GM21723 (cell line): ENCODE measurements at regions not wholly inside any gene's neighbourhood (a gene's known extent, or its start where the extent isn't known, plus 50 kb on each side); places are given as distances from the start of the nearest gene placed in this dataset.

ENCODE experiments used
- ATAC-seq: cut with Tn5 transposase; IDR thresholded peaks from one replicate; pipeline ENCODE4 v1.9.1; 2021; ENCODE audit warnings: mild to moderate bottlenecking, moderate library complexity; ENCODE audit not compliant: unreplicated experiment

GRCh38 chr1:193614817-193615216 lies 428.4 kb upstream of the B3GALT2 start:
- no peak for ATAC-seq

GRCh38 chr1:193614275-193614674 lies 427.9 kb upstream of the B3GALT2 start:
- ATAC-seq = no peak

GRCh38 chr1:193613041-193613440 lies 426.6 kb upstream of the B3GALT2 start:
- ATAC-seq = no peak

- ATAC-seq = no peak
Measured at GRCh38 chr1:193609592-193609991, 423.2 kb upstream of the B3GALT2 start.

GRCh38 chr1:193607787-193608186 lies 421.4 kb upstream of the B3GALT2 start:
- no peak for ATAC-seq

GRCh38 chr1:193606035-193606434 lies 419.6 kb upstream of the B3GALT2 start:
- no peak for ATAC-seq

GRCh38 chr1:193602705-193603104 lies 416.3 kb upstream of the B3GALT2 start:
- ATAC-seq = no peak

- no peak for ATAC-seq
Measured at GRCh38 chr1:193593147-193593885, 406.9 kb upstream of the B3GALT2 start.

- no peak for ATAC-seq
Measured at GRCh38 chr1:193592317-193592716, 405.9 kb upstream of the B3GALT2 start.

- ATAC-seq = no peak
Measured at GRCh38 chr1:193590102-193590501, 403.7 kb upstream of the B3GALT2 start.

- no peak for ATAC-seq
Measured at GRCh38 chr1:193589597-193590040, 403.2 kb upstream of the B3GALT2 start.

GRCh38 chr1:193588311-193589082 lies 402.1 kb upstream of the B3GALT2 start:
- ATAC-seq = no peak

- ATAC-seq = no peak
Measured at GRCh38 chr1:193584731-193585239, 398.4 kb upstream of the B3GALT2 start.

- ATAC-seq = no peak
Measured at GRCh38 chr1:193581341-193581740, 394.9 kb upstream of the B3GALT2 start.

GRCh38 chr1:193580419-193580818 lies 394.0 kb upstream of the B3GALT2 start:
- ATAC-seq = no peak

GRCh38 chr1:193579323-193579722 lies 392.9 kb upstream of the B3GALT2 start:
- no peak for ATAC-seq

- ATAC-seq = no peak
Measured at GRCh38 chr1:193574913-193575312, 388.5 kb upstream of the B3GALT2 start.

GRCh38 chr1:193569983-193570269 lies 383.5 kb upstream of the B3GALT2 start:
- ATAC-seq = no peak

- no peak for ATAC-seq
Measured at GRCh38 chr1:193569096-193569982, 382.9 kb upstream of the B3GALT2 start.

- ATAC-seq = no peak
Measured at GRCh38 chr1:193568512-193568911, 382.1 kb upstream of the B3GALT2 start.

- no peak for ATAC-seq
Measured at GRCh38 chr1:193567937-193568336, 381.5 kb upstream of the B3GALT2 start.
